Left lobe of liver (tissue), 2 donors: ENCODE measurements at regions not wholly inside any gene's neighbourhood (a gene's known extent, or its start where the extent isn't known, plus 50 kb on each side); places are given as distances from the start of the nearest gene placed in this dataset.

Experiments
- ATAC-seq: fragments of 200-7000 bp; cut with Tn5 transposase; one replicate; pipeline ENCODE4 v1.9.1; 2020; ENCODE audit warnings: mild to moderate bottlenecking, moderate library complexity
- DNase-seq: peaks from one replicate; pipeline ENCODE4 v3.0.0-alpha.2; 2020; ENCODE audit warnings: low spot score
- donor health status: DM: no; HTN: no; CAD: no; lungs with moderate emphysema.
- donor health status: DM: no; HTN: yes; CAD: no.

GRCh38 chr2:9738062-9738461 is 105.2 kb upstream of the TAF1B start:
- no peak for ATAC-seq

GRCh38 chr2:9738535-9739496 is 104.5 kb upstream of the TAF1B start:
- DNase-seq (no peak), ATAC-seq (peak; percentile 47)

More at GRCh38 chr2:9738062-9738461, 105.2 kb upstream of the TAF1B start:
- DNase-seq: no peak

- DNase-seq (no peak), ATAC-seq (peak; percentile 45)
Observed at GRCh38 chr2:9739531-9739964, 103.7 kb upstream of the TAF1B start.

- DNase-seq: no peak
- ATAC-seq: no peak
Observed at GRCh38 chr2:9740382-9741073, 102.7 kb upstream of the TAF1B start.

GRCh38 chr2:9741110-9741509 is 102.2 kb upstream of the TAF1B start:
- ATAC-seq (no peak), DNase-seq (no peak)

GRCh38 chr2:9742601-9743000 is 100.7 kb upstream of the TAF1B start:
- no peak for ATAC-seq
- no peak for DNase-seq

GRCh38 chr2:9744256-9745004 is 98.8 kb upstream of the TAF1B start:
- no peak for DNase-seq
- no peak for ATAC-seq

GRCh38 chr2:9745153-9745899 is 97.9 kb upstream of the TAF1B start:
- no peak for ATAC-seq

GRCh38 chr2:9747396-9747795 is 95.9 kb upstream of the TAF1B start:
- DNase-seq (no peak), ATAC-seq (no peak)

More at GRCh38 chr2:9745153-9745899, 97.9 kb upstream of the TAF1B start:
- DNase-seq: no peak

GRCh38 chr2:9748577-9748976 is 94.7 kb upstream of the TAF1B start:
- DNase-seq (no peak), ATAC-seq (no peak)

GRCh38 chr2:9749546-9750223 is 93.6 kb upstream of the TAF1B start:
- ATAC-seq (no peak), DNase-seq (no peak)

- DNase-seq (no peak), ATAC-seq (no peak)
Observed at GRCh38 chr2:9750224-9751215, 92.8 kb upstream of the TAF1B start.

GRCh38 chr2:9751831-9752230 is 91.4 kb upstream of the TAF1B start:
- no peak for ATAC-seq
- no peak for DNase-seq

GRCh38 chr2:9752441-9753275 is 90.6 kb upstream of the TAF1B start:
- DNase-seq (no peak), ATAC-seq (no peak)

- no peak for DNase-seq
- ATAC-seq: peak; percentile 63
Observed at GRCh38 chr2:9753276-9753600, 90.0 kb upstream of the TAF1B start.

GRCh38 chr2:9753665-9754531 is 89.4 kb upstream of the TAF1B start:
- no peak for DNase-seq
- no peak for ATAC-seq

- DNase-seq: no peak
- ATAC-seq: no peak
Observed at GRCh38 chr2:9754532-9754887, 88.8 kb upstream of the TAF1B start.
